GM18517 (cell line): ENCODE measurements at regions not wholly inside any gene's neighbourhood (a gene's known extent, or its start where the extent isn't known, plus 50 kb on each side); places are given as distances from the start of the nearest gene placed in this dataset.

Experiments
- ATAC-seq: cut with Tn5 transposase; IDR thresholded peaks from one replicate; pipeline ENCODE4 v1.9.1; 2021; ENCODE audit warnings: mild to moderate bottlenecking, moderate library complexity; ENCODE audit not compliant: unreplicated experiment

GRCh38 chr4:24172406-24172805 is 282.6 kb upstream of the PPARGC1A start:
- ATAC-seq = no peak

DNA sequence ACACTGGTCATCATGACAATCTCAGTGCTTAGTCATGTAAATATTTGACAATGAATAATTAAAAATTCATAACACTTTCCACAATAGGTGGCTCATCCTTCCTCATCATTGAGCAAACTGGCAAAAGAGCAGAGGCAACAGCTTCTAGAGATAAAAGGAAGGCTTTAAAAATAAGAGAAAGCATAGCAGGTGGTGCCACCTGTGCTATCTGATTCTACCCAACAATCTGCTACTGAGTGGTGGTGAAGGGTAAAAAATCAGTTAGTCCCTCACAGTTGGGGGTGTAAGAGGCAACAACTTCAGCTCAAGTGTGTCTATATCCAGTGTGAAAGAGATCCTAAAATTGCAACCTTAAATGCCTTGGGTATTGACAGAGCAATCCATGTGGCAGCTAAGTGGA is 280.1 kb upstream of the PPARGC1A start:
- no peak for ATAC-seq

DNA sequence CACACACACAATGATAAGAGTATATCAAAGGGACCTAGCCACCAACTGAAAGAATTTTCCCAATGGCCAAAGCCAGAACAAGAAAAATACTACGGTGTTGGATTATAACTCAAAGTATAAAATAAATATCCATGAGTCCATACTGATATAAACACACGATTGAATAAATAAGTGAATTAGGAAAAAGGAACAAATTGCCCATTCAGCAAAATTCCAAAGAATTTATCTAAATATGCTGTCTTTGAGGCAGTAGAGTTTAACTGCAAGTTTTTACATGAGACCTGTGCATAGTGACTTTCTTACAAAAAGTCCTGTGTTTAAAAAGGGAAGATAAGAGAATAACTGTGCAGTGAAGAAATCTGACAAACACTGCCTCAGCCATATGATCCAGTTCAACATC is 278.8 kb upstream of the PPARGC1A start:
- no peak for ATAC-seq

GRCh38 chr4:24166501-24166900 is 276.7 kb upstream of the PPARGC1A start:
- no peak for ATAC-seq

DNA sequence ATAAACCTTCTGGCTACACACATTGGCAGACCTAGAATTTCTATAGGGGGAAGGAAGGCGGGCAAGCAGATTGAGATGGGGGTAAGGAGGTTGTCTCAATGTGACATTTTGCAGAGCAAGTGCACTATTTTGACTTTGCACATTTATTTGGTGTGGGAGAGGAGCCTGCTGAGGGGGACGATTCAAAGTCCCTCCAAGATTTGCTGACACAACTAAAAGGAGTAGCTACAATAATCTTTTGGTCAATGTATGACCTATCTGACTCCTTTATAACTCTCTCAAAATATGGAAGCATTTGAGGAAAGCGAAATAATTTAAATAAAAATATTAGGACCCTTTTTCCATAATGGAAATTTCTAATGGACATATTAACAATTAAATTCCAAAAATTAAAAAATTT is 274.9 kb upstream of the PPARGC1A start:
- no peak for ATAC-seq

DNA sequence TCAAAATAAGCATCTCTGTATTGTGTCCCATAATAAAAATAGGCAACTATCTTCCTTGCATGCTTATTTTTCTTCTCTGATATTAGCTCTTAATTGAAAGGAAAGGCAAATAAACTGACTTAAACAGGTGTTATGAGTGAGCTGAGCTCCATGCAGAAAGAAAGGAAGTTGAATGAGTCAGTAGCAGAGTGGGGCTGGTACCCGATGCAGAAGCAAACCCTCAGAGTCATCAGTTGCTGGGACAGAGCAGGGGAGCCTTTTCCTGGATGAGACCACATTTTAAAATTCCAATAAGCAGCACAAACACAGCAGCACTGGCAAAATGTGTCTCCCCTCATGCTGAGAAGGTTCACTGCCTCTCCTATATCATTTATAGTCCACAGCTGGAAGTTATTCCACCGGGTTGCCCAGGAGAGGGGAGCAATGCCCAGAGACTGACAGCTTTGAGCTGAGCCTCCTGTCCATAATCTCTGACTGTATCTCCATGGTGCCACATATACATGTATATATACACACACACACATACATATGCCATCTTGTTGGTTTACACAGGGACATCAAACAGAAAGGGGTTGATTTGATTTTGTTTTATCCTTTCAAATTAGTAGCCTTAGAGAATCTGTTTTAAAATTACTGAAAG is 274.3 kb upstream of the PPARGC1A start:
- ATAC-seq = no peak

DNA sequence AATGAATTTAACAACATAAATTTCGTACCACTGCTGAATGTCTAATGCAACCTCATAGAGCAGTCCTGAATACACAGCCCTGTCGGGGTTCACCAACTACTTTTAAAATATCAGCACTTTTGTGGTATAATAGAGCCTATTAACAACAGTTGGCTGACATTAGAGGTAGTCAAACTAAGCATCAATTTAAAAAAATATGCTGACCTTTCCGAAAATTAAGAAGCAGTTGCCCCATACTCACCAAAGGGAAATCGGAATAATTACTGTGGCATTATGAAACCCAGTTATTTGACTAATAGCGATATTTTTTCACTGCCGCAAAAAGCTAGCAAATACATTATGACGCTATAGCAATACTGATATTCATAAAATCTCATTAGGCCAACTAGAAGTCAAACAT is 273.5 kb upstream of the PPARGC1A start:
- no peak for ATAC-seq

DNA sequence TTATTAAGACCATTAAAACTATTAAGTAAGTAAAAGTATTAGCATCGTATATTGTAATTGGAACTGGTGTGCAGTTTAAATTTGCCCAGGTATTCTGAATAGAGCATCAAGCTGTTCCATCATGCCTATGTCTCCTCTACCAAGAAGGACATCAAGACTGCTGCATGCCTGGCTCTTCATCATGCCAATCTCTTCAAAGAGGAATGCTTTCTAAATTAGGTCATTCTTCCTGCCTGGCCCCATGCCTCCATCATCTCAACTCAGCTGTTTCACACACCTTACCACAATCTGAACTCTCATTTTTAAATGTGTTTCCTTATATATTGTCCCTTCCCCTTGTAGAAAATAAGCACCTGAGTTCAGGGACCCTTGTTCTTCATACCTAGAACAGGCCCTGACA is 270.5 kb upstream of the PPARGC1A start:
- no peak for ATAC-seq

DNA sequence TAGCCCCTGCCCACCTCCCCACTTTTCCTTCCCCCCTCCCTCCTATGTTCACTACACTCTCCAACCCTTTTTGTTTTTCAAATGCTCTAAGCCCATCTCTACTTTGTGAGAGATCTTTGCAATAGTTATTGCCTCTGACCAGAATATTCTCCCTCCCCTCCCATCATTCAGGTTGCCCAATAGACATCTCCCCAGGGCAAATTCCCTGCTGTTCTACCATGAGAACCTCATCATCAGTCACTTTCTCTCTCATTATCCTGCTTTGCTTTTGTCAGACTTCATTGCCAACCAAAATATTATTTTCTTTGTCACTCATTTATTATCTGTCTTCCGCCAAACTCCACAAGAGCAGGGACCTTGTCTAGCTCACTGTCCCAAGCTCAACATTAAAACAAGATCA is 268.2 kb upstream of the PPARGC1A start:
- ATAC-seq = no peak

DNA sequence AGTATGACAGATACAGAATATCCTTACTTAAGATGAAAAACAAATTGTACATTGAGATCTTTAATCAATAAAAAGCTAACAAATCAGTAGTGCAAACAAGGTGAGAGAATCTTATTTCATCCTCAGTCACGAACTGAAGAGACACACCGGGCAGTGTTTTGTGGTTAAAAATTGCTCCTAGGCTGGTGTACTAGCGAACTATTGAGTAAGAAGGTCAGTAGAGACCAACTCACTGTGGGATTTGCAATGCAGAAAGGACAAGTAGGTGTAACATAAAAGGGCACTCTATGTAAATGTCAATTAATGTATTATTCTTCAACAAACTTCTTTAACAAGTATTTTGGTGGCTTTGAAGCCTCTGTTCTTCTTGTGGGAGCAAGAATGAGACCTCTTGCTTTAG is 260.2 kb upstream of the PPARGC1A start:
- ATAC-seq = no peak

DNA sequence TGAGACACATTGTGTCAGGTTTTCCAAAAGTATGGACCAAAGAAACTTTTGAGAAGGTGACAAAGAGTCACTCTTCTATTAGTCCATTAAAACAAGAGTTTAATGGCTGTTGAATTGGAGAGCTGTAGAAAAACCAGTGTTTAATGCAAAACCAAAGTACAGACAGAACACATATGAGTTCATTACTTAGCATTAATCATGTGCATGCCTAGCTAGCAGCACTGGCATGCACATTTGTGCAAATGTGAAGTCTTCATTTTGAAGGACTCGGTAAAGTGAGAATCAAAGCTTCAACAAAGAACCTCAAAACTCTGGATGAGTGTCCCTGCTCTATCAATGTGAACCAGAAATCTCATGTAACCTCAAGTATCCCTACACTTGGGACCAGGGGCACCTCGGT is 256.3 kb upstream of the PPARGC1A start:
- ATAC-seq = no peak

DNA sequence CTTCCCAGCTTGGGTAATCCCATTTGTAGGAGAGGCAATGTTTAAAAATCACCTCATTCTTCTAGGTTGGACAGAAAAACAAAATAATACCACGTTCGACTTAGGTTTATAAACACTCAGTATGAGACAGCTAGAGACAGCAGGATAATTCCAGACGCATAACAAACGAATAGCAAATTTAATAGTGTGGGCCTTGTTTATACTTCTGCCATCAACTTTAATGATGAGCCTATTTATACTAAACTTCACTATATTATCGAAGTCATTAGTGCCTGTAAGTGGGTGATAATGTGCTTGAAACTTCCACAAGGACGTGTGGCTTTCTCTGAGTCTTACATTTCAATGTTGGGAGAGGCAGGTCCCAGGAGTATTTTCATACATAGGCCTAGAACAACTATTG is 255.7 kb upstream of the PPARGC1A start:
- ATAC-seq = no peak

DNA sequence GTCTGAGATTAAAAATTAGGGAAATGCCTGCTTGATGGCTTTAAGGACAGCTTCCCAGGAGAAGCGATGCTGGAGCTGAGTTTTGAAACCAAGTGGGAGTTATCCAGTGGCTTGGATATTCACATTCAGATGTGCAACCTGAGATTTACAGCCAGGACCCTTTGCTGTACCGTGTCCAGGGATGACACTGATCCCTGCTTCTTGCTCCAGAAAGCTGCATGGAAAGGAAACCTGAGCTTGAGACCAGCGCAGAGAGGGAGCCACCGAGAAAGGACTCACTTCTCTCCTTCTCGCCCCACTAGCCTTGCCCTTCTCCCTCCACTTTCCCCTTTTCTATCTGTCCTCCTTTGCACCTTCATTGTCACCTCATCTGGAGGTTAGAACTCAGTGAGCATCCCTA is 254.5 kb upstream of the PPARGC1A start:
- no peak for ATAC-seq

- no peak for ATAC-seq
Observed at GRCh38 chr4:24143741-24144140, 253.9 kb upstream of the PPARGC1A start.

DNA sequence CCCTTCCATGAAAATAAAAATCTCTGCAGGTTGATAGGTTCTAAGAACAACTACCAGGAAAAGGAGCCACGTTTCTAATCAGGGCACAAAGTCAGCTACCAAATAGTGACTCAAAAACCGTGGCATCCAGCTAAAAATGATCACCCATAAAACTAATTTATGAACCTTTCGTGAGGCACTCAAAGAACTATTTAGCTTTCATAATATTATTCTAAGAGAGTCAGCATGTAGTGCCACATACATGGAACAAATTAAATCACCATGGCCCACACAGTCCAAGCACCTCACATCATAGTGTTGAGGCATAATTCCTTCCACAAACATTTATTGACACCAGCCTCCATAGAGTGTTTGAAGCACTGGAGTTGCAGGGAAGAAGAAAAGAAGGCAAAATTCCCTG is 252.0 kb upstream of the PPARGC1A start:
- no peak for ATAC-seq

DNA sequence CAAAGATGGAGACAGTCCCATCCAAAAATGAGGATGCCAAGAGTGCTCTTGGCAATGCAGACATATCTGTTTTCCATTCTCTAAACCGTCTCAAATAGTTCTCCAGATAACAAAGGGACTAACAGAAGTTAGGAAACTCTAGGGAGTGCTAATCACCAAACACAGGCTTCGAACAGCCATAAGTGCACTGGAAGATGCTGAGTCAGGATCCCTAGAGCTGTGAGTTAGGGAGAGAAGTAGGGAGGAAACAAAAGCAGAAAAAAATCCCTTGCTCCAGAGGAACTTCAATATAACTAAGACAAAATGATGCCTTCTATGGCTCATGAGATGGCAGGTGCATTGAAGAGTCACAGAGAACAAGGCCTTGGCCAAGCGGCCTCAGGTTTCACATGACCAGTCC is 251.0 kb upstream of the PPARGC1A start:
- ATAC-seq = no peak

GRCh38 chr4:24137671-24138601 is 248.1 kb upstream of the PPARGC1A start:
- no peak for ATAC-seq

DNA sequence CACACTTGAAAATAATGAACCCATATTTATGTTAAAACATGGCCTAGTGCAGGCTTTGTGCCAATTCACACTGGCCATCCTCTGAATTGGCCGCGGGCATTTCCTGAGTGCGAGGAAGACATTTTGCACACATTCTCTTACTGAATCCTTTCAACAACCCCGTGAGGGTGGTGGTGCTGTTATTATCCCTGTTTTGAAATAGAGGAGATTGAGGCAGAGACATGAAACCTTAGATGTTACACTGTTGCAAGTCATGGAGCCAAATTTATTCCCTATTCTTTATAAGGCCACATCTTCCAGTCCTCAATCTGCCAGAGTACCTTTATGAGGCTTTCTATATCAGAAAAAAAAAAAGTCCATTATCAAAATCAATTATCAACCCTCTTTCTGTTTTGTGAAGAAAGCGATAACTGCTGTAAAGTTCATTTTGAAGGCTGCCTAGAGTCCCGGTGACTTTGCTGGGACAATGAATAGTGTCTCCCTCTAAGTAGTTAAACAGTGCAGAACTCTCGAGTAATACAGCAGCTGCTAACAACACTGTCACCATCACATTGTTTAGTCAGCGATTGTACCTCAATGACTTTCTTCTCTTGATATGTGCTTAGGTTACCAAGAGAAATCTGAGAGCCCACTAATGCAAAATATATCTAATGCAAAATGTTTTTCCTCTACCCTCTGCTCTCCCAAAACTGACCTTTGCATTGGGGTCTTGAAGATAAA is 242.3 kb upstream of the PPARGC1A start:
- ATAC-seq = no peak

DNA sequence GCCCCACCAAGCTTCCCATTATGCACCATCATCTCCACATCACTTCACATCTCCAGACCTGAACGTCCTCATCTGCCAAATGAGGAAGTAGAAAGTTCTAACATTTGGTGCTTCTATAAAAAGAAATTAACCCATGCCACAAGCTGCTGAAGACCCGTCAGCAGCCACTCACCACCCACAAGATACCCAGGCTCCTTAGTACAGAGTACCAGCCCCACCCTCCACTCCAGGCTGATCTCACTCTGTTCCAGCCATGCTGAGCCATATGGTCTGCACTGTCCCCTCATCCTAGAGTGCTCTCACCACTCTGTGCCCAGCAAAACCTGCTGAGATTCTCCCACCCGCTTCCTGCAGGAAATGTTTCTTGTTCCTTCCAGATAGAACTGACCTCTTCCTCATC is 240.8 kb upstream of the PPARGC1A start:
- no peak for ATAC-seq

DNA sequence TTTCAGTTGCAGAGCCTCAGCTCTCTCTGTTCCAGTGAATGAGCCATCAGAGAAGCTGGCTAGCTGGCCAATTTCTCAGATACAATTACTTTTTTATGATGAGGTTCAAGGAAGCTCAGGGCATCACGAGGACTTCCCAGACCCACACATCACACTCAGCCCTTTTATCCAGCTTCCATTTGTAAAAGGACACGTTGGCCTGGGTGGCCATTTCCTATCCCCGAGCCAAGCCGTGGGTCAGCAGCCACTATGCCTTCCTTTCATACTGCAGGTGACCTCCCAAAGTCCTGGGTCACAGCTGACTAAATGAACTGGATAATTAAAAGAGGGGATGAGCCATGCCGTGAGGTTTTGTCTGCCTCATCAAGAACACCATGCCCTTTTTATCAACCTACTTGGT is 236.9 kb upstream of the PPARGC1A start:
- ATAC-seq = no peak

- no peak for ATAC-seq
Observed at GRCh38 chr4:24121395-24122175, 231.7 kb upstream of the PPARGC1A start.
